T-helper 1 cell treated with Interleukin-12 subunit alpha and Interleukin-12 subunit beta and Interleukin-4 antibody, amounts not matched to agents 30 μg/mL and 1 μg/mL, for 36 hours (primary cell): ENCODE measurements at regions not wholly inside any gene's neighbourhood (a gene's known extent, or its start where the extent isn't known, plus 50 kb on each side); places are given as distances from the start of the nearest gene placed in this dataset.

ENCODE experiments used
- H3K27ac Mint-ChIP-seq: one replicate; pipeline ENCODE4 v1.8.0; 2021; ENCODE audit warnings: mild to moderate bottlenecking, mixed read lengths
- H3K27me3 Mint-ChIP-seq: one replicate; pipeline ENCODE4 v1.8.0; 2021; ENCODE audit warnings: low read depth, mixed read lengths
- H3K36me3 Mint-ChIP-seq: one replicate; pipeline ENCODE4 v1.8.0; 2021; ENCODE audit warnings: low read depth, mixed read lengths
- H3K4me1 Mint-ChIP-seq: one replicate; pipeline ENCODE4 v1.8.0; 2021; ENCODE audit warnings: low read depth, mixed read lengths
- H3K4me3 Mint-ChIP-seq: one replicate; pipeline ENCODE4 v1.8.0; 2021; ENCODE audit warnings: mild to moderate bottlenecking, moderate library complexity, mixed read lengths
- H3K9me3 Mint-ChIP-seq: one replicate; pipeline ENCODE4 v1.8.0; 2021; ENCODE audit warnings: mixed read lengths

DNA sequence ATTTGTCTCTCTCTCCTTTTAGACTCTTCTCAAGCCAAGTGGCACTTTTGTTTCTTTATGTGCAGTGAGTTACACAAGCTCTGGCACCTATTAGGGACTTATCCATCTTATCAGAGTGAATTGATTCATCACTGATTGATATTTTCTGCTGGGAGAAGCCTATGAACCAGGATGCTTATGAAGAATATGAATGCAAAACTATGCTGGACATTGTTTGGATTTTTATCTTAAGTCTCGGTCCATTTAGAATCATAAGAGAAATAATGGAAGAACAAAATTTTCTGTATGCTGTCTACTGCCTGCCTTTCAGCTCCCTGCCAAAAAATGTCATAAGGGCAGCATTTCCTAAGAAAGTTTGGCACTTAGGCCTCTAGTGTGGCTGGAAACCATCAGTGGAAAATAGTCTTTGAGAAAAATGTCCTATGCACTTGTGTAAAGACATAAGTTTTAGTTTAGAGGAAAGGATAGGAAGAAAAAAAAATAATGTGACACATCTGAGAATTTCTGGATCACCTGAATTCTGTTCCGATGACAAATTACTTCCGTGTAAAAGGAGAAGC lies 365.7 kb upstream of the MAD2L1 start:
- peaks cover 5% of the 10 kb centered on the region for H3K27me3 Mint-ChIP-seq
- no peaks in the 10 kb centered on the region for H3K36me3 Mint-ChIP-seq
- H3K27ac Mint-ChIP-seq, result no peak overlapping the region
- H3K4me1 Mint-ChIP-seq, result no peaks in the 10 kb centered on the region
- H3K4me3 Mint-ChIP-seq, result no peak overlapping the region
- no peaks in the 10 kb centered on the region for H3K9me3 Mint-ChIP-seq

DNA sequence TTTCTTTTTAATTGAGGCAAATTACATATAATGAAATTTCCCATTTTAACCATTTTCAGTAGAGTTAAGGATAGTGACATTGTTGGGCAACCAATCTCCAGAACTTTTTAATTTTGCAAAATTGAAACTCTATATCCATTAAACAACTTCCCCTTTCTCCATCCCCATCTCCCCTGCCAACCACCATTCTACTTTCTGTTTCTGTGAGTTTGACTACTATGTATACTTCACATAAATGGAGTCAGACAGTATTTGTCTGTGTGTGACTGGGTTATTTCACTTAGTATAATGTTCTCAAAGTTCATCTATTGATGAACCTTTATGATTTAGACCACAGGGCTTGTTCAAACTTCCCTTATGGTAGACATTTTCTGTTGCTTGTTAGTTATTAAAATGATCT lies 364.5 kb upstream of the MAD2L1 start:
- Mint-ChIP-seq H3K4me3 (no peak overlapping the region), H3K27ac (no peak overlapping the region), H3K4me1 (no peaks in the 10 kb centered on the region), H3K27me3 (peaks cover 5% of the 10 kb centered on the region), H3K9me3 (no peaks in the 10 kb centered on the region), H3K36me3 (no peaks in the 10 kb centered on the region)

DNA sequence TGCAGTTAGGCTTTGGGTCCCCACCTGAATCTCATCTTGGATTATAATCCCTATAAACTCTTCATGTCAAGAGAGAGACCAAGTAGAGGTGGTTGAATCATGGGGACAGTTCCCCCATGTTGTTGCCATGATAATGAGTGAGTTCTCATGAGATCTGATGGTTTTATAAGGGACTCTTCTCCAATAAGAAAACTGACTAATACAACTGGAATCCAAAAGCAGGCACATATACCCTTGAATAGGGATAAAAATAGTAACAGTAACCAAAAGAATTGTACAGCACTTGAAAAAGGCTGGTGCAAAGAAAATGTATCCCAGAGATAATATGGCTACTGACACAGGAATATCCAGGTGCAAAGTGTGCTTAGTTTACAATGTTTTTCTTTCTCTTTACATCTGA lies 351.5 kb upstream of the MAD2L1 start:
- no peaks in the 10 kb centered on the region for H3K4me1 Mint-ChIP-seq
- H3K27ac Mint-ChIP-seq, result no peak overlapping the region
- H3K36me3 Mint-ChIP-seq, result no peaks in the 10 kb centered on the region
- no peak overlapping the region for H3K4me3 Mint-ChIP-seq
- H3K27me3 Mint-ChIP-seq, result no peaks in the 10 kb centered on the region
- peaks cover 3% of the 10 kb centered on the region for H3K9me3 Mint-ChIP-seq

DNA sequence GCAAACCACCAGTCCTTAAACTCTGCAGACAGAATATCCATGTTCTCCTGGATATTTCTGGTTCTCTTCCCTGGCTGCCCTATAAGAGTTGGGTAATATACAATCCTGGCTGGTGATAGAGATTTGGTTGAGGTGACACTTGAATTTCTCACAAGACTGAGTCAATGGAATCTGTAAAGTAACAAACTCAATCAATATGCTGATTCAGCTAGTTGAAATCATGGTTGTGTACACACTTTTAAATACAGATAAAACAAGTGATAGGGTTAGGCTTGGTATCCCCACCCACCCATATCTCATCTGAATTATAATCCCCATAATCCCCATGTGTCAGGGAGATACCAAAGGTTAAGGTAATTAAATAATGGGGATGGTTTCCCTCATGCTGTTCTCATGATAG lies 349.2 kb upstream of the MAD2L1 start:
- Mint-ChIP-seq H3K27me3 (no peaks in the 10 kb centered on the region), H3K9me3 (peaks cover 6% of the 10 kb centered on the region), H3K4me3 (no peak overlapping the region), H3K4me1 (no peaks in the 10 kb centered on the region), H3K36me3 (no peaks in the 10 kb centered on the region), H3K27ac (no peak overlapping the region)

DNA sequence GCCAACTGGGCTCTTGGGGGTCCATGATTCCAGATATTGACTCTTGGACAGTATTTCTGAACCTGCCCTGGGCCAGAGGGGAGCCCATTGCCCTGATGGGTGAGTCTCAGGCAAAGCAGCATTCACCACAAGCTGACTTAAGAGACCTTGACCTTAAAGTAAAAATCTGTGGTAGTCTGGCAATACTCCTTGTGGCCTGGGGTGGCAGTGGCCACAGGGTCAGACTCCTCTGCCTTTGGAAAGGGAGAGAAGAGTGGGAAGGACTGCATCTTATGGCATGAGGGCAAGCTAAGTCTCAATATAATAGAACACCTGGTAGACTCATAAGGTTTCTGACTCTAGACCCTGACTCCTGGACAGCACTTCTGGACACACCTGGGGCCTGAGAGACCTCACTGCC lies 340.3 kb upstream of the MAD2L1 start:
- H3K4me3 Mint-ChIP-seq, result no peak overlapping the region
- no peaks in the 10 kb centered on the region for H3K27me3 Mint-ChIP-seq
- no peaks in the 10 kb centered on the region for H3K36me3 Mint-ChIP-seq
- no peak overlapping the region for H3K27ac Mint-ChIP-seq
- no peaks in the 10 kb centered on the region for H3K4me1 Mint-ChIP-seq
- peaks cover 13% of the 10 kb centered on the region for H3K9me3 Mint-ChIP-seq

DNA sequence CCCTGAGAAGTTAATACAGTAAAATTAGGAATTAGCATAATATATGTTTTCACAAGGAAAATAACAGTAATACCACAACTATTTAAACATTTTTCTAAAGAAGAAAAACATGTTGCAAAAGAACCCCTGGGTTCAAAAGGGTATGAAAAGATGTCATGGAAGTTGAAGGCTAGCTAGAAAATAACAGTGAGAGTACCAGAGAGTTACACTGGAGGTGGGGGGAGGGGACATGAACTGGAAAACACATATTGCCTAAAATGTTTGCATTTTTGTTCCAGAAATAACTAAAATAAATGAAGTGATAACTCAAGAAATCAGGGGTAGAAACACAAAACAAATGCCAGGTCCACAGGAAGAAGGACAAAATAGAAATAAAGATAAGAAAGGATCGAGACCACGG lies 336.6 kb upstream of the MAD2L1 start:
- Mint-ChIP-seq H3K9me3 (no peaks in the 10 kb centered on the region), H3K4me3 (no peak overlapping the region), H3K36me3 (no peaks in the 10 kb centered on the region), H3K27me3 (no peaks in the 10 kb centered on the region), H3K27ac (no peak overlapping the region), H3K4me1 (no peaks in the 10 kb centered on the region)

DNA sequence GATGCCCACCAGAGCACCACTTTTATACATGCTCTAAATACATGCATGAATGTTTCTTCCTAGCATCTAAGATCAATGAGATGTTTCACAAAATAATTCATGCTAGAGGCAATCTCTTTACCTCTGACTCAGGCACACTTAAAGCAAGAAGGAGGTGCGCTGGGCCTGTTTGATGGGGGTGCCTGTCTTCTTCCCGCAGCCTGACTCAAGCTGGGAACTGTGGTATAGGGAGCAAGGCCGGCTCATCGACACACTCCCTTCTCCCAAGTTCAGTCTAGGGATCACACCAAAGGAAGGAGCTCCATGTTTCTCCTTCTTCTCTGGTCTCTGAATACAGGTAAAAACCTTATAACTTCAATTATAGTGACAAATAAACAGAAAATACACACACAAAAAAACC lies 333.8 kb upstream of the MAD2L1 start:
- H3K27me3 Mint-ChIP-seq, result no peaks in the 10 kb centered on the region
- no peak overlapping the region for H3K27ac Mint-ChIP-seq
- H3K36me3 Mint-ChIP-seq, result no peaks in the 10 kb centered on the region
- no peaks in the 10 kb centered on the region for H3K9me3 Mint-ChIP-seq
- H3K4me1 Mint-ChIP-seq, result no peaks in the 10 kb centered on the region
- no peak overlapping the region for H3K4me3 Mint-ChIP-seq

DNA sequence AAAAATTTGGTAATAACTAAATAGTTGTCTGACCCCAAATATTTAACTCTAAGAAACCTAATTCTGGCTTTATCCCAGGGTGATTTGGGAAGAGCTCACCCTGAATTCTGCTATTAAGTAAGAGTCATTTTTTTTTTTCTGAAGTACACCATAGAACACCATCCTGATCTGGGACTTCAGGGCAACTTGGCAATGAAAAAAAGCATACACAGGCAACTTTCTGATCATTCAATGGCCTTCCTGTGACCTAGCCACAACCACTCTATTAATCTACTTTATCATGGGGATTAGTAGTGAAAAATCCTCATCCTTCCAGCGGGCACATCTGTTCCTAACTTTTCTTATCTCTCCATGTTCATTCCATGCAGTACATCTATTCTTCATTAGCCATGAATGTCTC lies 333.2 kb upstream of the MAD2L1 start:
- Mint-ChIP-seq H3K36me3 (no peaks in the 10 kb centered on the region), H3K4me1 (no peaks in the 10 kb centered on the region), H3K27me3 (no peaks in the 10 kb centered on the region), H3K4me3 (no peak overlapping the region), H3K27ac (no peak overlapping the region), H3K9me3 (no peaks in the 10 kb centered on the region)

DNA sequence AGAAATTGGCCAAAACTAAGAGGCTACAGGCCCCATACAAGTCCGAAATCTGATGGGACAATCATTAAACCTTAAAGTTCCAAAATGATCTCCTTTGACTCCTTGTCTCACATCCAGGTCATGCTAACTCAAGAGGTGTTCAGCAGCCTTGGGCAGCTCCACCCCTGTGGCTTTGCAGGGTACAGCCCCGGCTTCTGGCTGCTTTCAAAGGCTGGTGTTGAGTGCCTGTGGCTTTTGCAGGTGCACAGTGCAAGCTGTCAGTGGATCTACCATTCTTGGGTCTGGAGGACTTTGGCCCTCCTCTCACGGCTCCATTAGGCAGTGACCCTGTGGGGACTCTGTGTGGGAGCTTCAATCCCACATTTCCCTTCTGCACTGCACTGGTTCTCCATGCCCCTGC lies 329.1 kb upstream of the MAD2L1 start:
- Mint-ChIP-seq H3K4me3 (no peak overlapping the region), H3K27me3 (no peaks in the 10 kb centered on the region), H3K9me3 (no peaks in the 10 kb centered on the region), H3K27ac (no peak overlapping the region), H3K36me3 (no peaks in the 10 kb centered on the region), H3K4me1 (no peaks in the 10 kb centered on the region)

DNA sequence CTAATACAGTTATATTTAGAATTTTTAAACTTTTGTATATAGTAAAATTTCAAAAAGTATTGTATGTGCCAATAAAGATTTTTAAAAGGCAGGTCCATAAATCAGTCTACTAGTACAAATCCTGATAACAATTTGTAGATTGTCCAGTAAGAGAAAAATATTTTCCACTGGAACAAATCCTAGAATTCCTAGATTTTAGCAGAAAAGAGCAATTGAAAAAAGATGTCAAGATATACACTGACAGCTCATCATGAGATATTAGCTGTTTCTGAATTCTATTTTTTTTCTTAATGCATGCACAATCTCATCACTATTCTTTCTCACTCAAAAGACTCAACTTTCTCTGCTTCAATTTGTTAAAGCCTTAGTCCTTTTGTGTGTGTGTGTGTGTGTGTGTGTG lies 289.2 kb upstream of the MAD2L1 start:
- no peaks in the 10 kb centered on the region for H3K4me1 Mint-ChIP-seq
- no peak overlapping the region for H3K4me3 Mint-ChIP-seq
- no peaks in the 10 kb centered on the region for H3K9me3 Mint-ChIP-seq
- H3K36me3 Mint-ChIP-seq, result no peaks in the 10 kb centered on the region
- H3K27me3 Mint-ChIP-seq, result no peaks in the 10 kb centered on the region
- no peak overlapping the region for H3K27ac Mint-ChIP-seq

DNA sequence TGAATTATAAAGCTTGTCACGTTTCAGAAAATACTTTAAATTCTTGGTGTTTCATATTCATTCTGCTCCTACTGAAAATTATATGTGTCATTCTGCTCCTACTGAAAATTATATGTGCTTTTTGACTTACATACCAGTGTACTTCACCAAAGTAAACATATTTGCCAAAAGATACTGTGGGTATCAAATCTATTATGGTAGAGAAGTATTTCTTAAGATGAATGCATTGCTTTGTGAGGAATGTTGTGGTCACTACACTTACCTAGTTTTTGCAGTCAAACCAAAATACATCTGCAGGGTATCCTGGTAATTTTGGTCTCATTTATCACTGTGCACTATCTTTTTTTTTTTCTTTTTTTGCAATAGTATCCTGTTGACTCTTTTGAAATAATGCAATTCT lies 287.7 kb upstream of the MAD2L1 start:
- no peaks in the 10 kb centered on the region for H3K27me3 Mint-ChIP-seq
- H3K36me3 Mint-ChIP-seq, result no peaks in the 10 kb centered on the region
- H3K4me1 Mint-ChIP-seq, result no peaks in the 10 kb centered on the region
- H3K9me3 Mint-ChIP-seq, result no peaks in the 10 kb centered on the region
- no peak overlapping the region for H3K27ac Mint-ChIP-seq
- H3K4me3 Mint-ChIP-seq, result no peak overlapping the region

DNA sequence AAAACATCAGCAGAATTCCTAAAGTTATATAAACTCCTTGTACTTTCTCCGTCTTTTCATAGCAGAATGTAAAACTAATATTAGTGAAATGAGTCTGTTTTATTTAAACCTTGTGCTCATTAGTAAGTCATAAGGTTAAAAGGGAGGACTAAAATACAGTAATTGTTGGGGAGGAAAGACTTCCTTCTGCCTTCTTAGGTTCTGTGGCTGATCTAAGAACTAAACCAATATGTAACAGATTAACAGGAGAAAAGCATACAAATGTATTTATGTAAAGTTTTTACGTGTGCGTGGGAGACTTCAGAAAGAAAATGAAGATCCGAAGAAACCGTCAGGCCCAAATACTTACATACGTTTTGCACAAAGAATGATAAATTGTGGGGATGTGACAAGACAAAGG lies 286.6 kb upstream of the MAD2L1 start:
- H3K4me3 Mint-ChIP-seq, result no peak overlapping the region
- no peak overlapping the region for H3K27ac Mint-ChIP-seq
- no peaks in the 10 kb centered on the region for H3K27me3 Mint-ChIP-seq
- H3K9me3 Mint-ChIP-seq, result no peaks in the 10 kb centered on the region
- no peaks in the 10 kb centered on the region for H3K4me1 Mint-ChIP-seq
- no peaks in the 10 kb centered on the region for H3K36me3 Mint-ChIP-seq

DNA sequence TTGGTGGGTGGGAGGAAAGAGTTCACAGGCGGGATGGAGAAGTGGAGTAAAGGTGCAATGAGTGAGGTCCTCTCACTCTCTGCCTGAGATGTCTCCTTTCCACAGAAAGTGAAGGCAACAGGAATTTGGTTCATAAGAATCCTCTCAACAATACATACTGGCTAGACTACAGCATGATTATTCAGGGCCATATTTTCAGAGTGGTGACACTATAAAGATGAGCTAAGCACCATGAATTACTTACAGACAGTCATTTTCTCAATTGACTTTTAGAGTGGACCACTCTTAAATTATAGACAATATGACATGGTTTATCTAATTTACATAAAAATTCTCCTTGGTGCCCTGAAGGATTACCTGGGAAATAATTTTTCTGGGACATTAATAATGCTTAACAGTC lies 286.1 kb upstream of the MAD2L1 start:
- H3K9me3 Mint-ChIP-seq, result no peaks in the 10 kb centered on the region
- H3K36me3 Mint-ChIP-seq, result no peaks in the 10 kb centered on the region
- no peaks in the 10 kb centered on the region for H3K27me3 Mint-ChIP-seq
- no peaks in the 10 kb centered on the region for H3K4me1 Mint-ChIP-seq
- H3K27ac Mint-ChIP-seq, result no peak overlapping the region
- no peak overlapping the region for H3K4me3 Mint-ChIP-seq

DNA sequence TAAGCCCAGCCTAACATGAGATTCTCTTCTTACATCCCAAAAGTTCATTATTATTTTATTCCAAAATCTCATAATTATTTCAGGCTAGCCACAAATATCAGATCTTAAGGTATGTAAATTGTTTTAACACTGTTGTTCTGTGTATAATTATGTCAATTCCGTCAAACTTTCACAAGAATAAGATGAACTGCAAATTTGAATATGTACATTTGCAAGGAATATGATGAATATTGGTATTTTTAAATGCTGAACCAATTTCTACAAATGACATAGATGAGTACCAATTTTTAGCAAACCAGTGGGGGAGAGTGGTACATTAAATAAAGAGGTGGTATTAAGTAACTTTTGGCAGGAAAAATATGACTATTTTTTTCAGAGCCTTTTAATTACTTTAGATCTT lies 282.3 kb upstream of the MAD2L1 start:
- no peak overlapping the region for H3K27ac Mint-ChIP-seq
- H3K4me3 Mint-ChIP-seq, result no peak overlapping the region
- no peaks in the 10 kb centered on the region for H3K4me1 Mint-ChIP-seq
- no peaks in the 10 kb centered on the region for H3K36me3 Mint-ChIP-seq
- H3K9me3 Mint-ChIP-seq, result no peaks in the 10 kb centered on the region
- no peaks in the 10 kb centered on the region for H3K27me3 Mint-ChIP-seq

DNA sequence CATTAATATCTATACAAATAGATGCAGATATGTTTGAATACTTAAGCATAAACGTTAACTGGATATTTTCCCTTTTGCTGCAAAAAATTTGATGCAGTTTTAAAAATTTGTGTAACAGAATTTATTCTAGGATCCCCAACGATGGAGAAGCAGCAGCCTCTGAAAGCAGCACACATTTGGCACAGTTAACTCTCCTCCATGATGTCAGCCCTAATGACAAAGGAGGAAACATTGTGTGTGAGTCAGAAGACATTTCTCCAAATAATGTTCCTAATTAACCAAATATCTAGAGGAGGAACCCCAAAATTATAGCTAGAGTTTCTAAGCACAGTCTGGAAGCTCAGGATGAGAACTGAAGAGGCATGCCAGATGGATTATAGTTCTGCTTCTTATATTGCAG lies 281.9 kb upstream of the MAD2L1 start:
- Mint-ChIP-seq H3K36me3 (no peaks in the 10 kb centered on the region), H3K4me1 (no peaks in the 10 kb centered on the region), H3K9me3 (no peaks in the 10 kb centered on the region), H3K4me3 (no peak overlapping the region), H3K27me3 (no peaks in the 10 kb centered on the region), H3K27ac (no peak overlapping the region)
